NT2/D1 (cell line): ENCODE measurements at regions not wholly inside any gene's neighbourhood (a gene's known extent, or its start where the extent isn't known, plus 50 kb on each side); places are given as distances from the start of the nearest gene placed in this dataset.
"Not testable (repeated sequence)": the region's sequence is repeated elsewhere in the genome, so short reads cannot be mapped to it uniquely, and the experiment has no call there.

ENCODE experiments used
- DNase-seq: peaks from one replicate; pipeline ENCODE4 v3.0.0-alpha.2; 2011; ENCODE audit warnings: low read depth, low spot score
- H3K27me3 ChIP-seq: 2 replicates; pipeline ENCODE4 v1.6.0; 2011; ENCODE audit warnings: mild to moderate bottlenecking; ENCODE audit not compliant: insufficient read length, insufficient read depth
- H3K36me3 ChIP-seq: 2 replicates; pipeline ENCODE4 v1.6.1; 2011; ENCODE audit warnings: mild to moderate bottlenecking, low read length, mixed read lengths; ENCODE audit not compliant: insufficient read depth, insufficient read length
- H3K4me1 ChIP-seq: 2 replicates; pipeline ENCODE4 v1.5.1; 2011; ENCODE audit not compliant: insufficient read depth, insufficient read length
- H3K4me3 ChIP-seq: 2 replicates; pipeline ENCODE4 v1.5.1; 2011; ENCODE audit warnings: low read depth; ENCODE audit not compliant: insufficient read length
- H3K9ac ChIP-seq: 2 replicates; pipeline ENCODE4 v1.6.0; 2011; ENCODE audit warnings: low read depth; ENCODE audit not compliant: insufficient read length
- H3K9me3 ChIP-seq: 2 replicates; pipeline ENCODE4 v1.5.1; 2011; ENCODE audit warnings: mild to moderate bottlenecking, low read length; ENCODE audit not compliant: insufficient read depth
- SUZ12 ChIP-seq: IDR thresholded peaks from 2 replicates; pipeline ENCODE4 v1.6.1; 2011; ENCODE audit not compliant: insufficient read length, insufficient read depth; ENCODE audit errors: extremely low read depth
- YY1 ChIP-seq: IDR thresholded peaks from 2 replicates; pipeline ENCODE4 v1.6.1; 2011; ENCODE audit not compliant: insufficient read length, insufficient read depth
- ZNF274 ChIP-seq: IDR thresholded peaks from 2 replicates; pipeline ENCODE4 v1.6.1; 2011; ENCODE audit warnings: mild to moderate bottlenecking, low read depth, low read length

DNA sequence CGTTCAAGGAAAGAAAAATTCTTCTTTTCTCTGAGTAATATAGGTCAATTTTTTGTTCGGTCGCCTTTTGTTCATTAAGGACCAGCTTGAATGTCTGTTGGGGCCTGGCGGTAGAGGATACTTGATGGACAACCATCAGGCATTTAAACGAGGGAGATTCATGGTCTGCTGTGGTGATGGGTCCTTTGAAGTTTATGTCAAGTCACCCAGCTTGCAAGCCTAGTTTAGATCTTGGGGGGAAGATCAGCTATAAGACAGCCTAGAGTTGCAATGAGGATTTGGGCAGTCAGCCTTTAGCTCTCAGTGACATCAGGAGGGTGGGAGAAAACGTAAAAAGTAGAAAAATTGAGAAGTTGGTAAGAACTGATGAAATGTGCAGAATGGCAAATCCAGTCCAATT is 80.2 kb upstream of the SPRY4 start:
- H3K9ac ChIP-seq = no peak overlapping the region
- H3K27me3 ChIP-seq = no peaks in the 10 kb centered on the region
- H3K36me3 ChIP-seq = no peaks in the 10 kb centered on the region
- H3K4me3 ChIP-seq = no peak overlapping the region
- TF ChIP-seq YY1 (no peak), ZNF274 (no peak), SUZ12 (no peak)
- no peaks in the 10 kb centered on the region for H3K4me1 ChIP-seq
- no peaks in the 10 kb centered on the region for H3K9me3 ChIP-seq
- DNase-seq = no peak

GRCh38 chr5:142404046-142404477 is 79.2 kb upstream of the SPRY4 start:
- H3K36me3 ChIP-seq = no peaks in the 10 kb centered on the region
- H3K9ac ChIP-seq = no peak overlapping the region
- DNase-seq = no peak
- TF ChIP-seq YY1 = no peak
- no peak for TF ChIP-seq ZNF274
- no peak for TF ChIP-seq SUZ12
- no peak overlapping the region for H3K4me3 ChIP-seq
- no peaks in the 10 kb centered on the region for H3K27me3 ChIP-seq
- H3K9me3 ChIP-seq = no peaks in the 10 kb centered on the region
- H3K4me1 ChIP-seq = no peaks in the 10 kb centered on the region

DNA sequence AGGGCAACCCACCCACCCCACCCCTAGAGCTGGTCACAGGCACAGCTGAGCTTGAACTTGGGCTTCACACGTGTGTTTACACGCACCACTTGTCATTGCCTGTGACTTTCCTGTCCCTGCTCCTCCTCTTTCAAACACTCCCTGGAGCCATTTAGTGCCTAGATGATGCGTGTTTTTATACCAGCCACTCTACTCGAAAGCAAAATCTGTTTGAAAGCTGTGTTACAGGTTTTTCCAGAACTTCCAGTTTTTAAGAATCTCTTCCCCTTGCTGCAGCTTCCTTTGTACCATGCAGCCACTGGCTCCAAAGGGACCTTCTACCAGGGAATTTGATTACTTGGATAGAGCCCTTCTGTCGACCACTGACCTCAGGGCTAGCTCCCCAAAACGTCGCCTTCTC is 78.8 kb upstream of the SPRY4 start:
- Histone ChIP-seq H3K27me3 (no peaks in the 10 kb centered on the region), H3K4me1 (no peaks in the 10 kb centered on the region), H3K9ac (no peak overlapping the region), H3K9me3 (no peaks in the 10 kb centered on the region), H3K4me3 (no peak overlapping the region), H3K36me3 (no peaks in the 10 kb centered on the region)
- no peak for DNase-seq
- TF ChIP-seq ZNF274 = no peak
- TF ChIP-seq YY1 = no peak
- no peak for TF ChIP-seq SUZ12

- no peak overlapping the region for H3K4me3 ChIP-seq
- TF ChIP-seq YY1 = no peak
- TF ChIP-seq ZNF274 = no peak
- no peak for TF ChIP-seq SUZ12
- no peaks in the 10 kb centered on the region for H3K4me1 ChIP-seq
Measured at GRCh38 chr5:142402752-142403318, 78.0 kb upstream of the SPRY4 start.

GRCh38 chr5:142400415-142400814 is 75.6 kb upstream of the SPRY4 start:
- DNase-seq = no peak
- H3K9ac ChIP-seq = no peak overlapping the region
- H3K4me1 ChIP-seq = no peaks in the 10 kb centered on the region
- H3K9me3 ChIP-seq = peaks cover 17% of the 10 kb centered on the region; the same call in 1 of the 2 replicates
- TF ChIP-seq SUZ12 = no peak
- no peak for TF ChIP-seq YY1
- no peak for TF ChIP-seq ZNF274
- no peaks in the 10 kb centered on the region for H3K27me3 ChIP-seq
- H3K4me3 ChIP-seq = no peak overlapping the region
- H3K36me3 ChIP-seq = no peaks in the 10 kb centered on the region

More at GRCh38 chr5:142402752-142403318, 78.0 kb upstream of the SPRY4 start:
- no peak for DNase-seq
- Histone ChIP-seq H3K9me3 (no peaks in the 10 kb centered on the region), H3K27me3 (no peaks in the 10 kb centered on the region), H3K36me3 (no peaks in the 10 kb centered on the region), H3K9ac (no peak overlapping the region)

GRCh38 chr5:142399891-142400290 is 75.1 kb upstream of the SPRY4 start:
- peaks cover 18% of the 10 kb centered on the region; the same call in 1 of the 2 replicates for H3K9me3 ChIP-seq
- TF ChIP-seq SUZ12 = no peak
- no peak for TF ChIP-seq ZNF274
- no peak for TF ChIP-seq YY1
- H3K27me3 ChIP-seq = no peaks in the 10 kb centered on the region
- H3K4me1 ChIP-seq = no peaks in the 10 kb centered on the region
- H3K4me3 ChIP-seq = no peak overlapping the region
- DNase-seq = no peak
- no peaks in the 10 kb centered on the region for H3K36me3 ChIP-seq
- no peak overlapping the region for H3K9ac ChIP-seq

DNA sequence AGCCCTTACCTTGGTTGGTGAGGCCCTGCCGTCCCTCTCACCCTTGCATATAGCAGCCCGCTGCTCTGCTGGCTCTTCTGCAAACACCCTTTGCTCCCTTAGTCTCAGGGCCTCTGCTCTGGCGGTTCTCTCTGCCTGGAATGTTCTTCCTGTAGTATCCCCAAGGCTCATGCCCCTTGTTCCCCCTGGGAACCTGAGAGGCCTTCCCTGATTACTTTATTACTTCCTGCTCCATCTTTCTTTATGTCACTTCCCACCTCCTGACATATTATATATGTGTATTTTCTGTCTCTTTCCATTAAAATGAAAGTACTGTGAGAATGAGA is 73.9 kb upstream of the SPRY4 start:
- H3K27me3 ChIP-seq = no peaks in the 10 kb centered on the region
- H3K4me3 ChIP-seq = no peak overlapping the region
- no peak overlapping the region for H3K9ac ChIP-seq
- peaks cover 18% of the 10 kb centered on the region; the same call in 1 of the 2 replicates for H3K9me3 ChIP-seq
- TF ChIP-seq ZNF274 = no peak
- no peak for TF ChIP-seq YY1
- TF ChIP-seq SUZ12 = no peak
- no peak for DNase-seq
- no peaks in the 10 kb centered on the region for H3K36me3 ChIP-seq
- H3K4me1 ChIP-seq = no peaks in the 10 kb centered on the region

DNA sequence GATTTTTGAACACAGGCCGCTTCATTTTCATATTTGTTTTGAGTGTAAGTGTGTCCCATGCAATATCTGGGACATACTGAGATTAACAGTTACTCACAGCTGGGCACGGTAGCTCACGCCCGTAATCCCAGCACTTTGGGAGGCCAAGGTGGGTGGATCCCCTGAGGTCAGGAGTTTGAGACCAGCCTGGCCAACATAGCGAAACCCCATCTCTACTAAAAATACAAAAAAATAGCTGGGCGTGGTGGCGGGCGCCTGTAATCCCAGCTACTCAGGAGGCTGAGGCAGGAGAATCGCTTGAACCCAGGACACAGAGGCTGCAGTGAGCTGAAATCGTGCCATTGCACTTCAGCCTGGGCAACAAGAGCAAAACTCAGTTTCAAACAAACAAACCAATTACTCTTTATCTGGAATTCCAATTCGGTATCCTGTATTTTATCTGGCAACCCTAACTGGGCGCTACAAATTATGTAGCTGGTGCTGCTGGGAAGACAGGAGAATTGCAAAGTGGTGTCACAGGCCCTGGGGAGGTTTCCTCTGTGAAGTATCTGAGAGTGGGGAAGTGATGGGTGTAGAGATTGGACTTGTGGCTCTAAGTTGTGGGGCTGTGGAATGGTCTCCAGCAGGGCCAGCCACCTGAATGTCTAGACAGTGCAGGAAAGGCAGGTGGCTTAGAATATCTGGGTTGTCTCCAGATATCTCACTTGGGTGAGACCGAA is 73.3 kb upstream of the SPRY4 start:
- not testable (repeated sequence) for H3K27me3 ChIP-seq, H3K36me3 ChIP-seq, DNase-seq, H3K4me1 ChIP-seq, H3K4me3 ChIP-seq, H3K9ac ChIP-seq
- peaks cover 18% of the 10 kb centered on the region; the same call in 1 of the 2 replicates for H3K9me3 ChIP-seq
